ENCODE measurements at regions not wholly inside any gene's neighbourhood (a gene's known extent, or its start where the extent isn't known, plus 50 kb on each side); places are given as distances from the start of the nearest gene placed in this dataset.

- no peak for DNase-seq (ENCODE audit: low read depth, low spot score)
These were observed 106.7 kb upstream of the CPEB4 start for GRCh38 chr5:173781432-173781815.

GRCh38 chr5:173781816-173782670 is 106.1 kb upstream of the CPEB4 start:
- no peak for DNase-seq (ENCODE audit: low read depth, low spot score)

- no peak for DNase-seq (ENCODE audit: low read depth, low spot score)
These were observed 105.5 kb upstream of the CPEB4 start for GRCh38 chr5:173782671-173783101.

- DNase-seq (ENCODE audit: low read depth, low spot score), result no peak
These were observed 104.8 kb upstream of the CPEB4 start for GRCh38 chr5:173783371-173783770.

GRCh38 chr5:173785400-173785799 is 102.7 kb upstream of the CPEB4 start:
- no peak for DNase-seq (ENCODE audit: low read depth, low spot score)

GRCh38 chr5:173785866-173786265 is 102.3 kb upstream of the CPEB4 start:
- no peak for DNase-seq (ENCODE audit: low read depth, low spot score)

GRCh38 chr5:173786286-173787187 is 101.6 kb upstream of the CPEB4 start:
- DNase-seq (ENCODE audit: low read depth, low spot score), result no peak

- DNase-seq (ENCODE audit: low read depth, low spot score), result no peak
These were observed 98.9 kb upstream of the CPEB4 start for GRCh38 chr5:173789031-173789920.

GRCh38 chr5:173790177-173790719 is 97.9 kb upstream of the CPEB4 start:
- DNase-seq (ENCODE audit: low read depth, low spot score), result no peak

- DNase-seq (ENCODE audit: low read depth, low spot score), result no peak
These were observed 97.2 kb upstream of the CPEB4 start for GRCh38 chr5:173790836-173791546.

- DNase-seq (ENCODE audit: low read depth, low spot score), result no peak
These were observed 96.3 kb upstream of the CPEB4 start for GRCh38 chr5:173791878-173792277.

GRCh38 chr5:173792781-173793547 is 95.2 kb upstream of the CPEB4 start:
- DNase-seq (ENCODE audit: low read depth, low spot score), result no peak

GRCh38 chr5:173793648-173794548 is 94.3 kb upstream of the CPEB4 start:
- DNase-seq (ENCODE audit: low read depth, low spot score), result no peak

- no peak for DNase-seq (ENCODE audit: low read depth, low spot score)
These were observed 93.2 kb upstream of the CPEB4 start for GRCh38 chr5:173794901-173795416.

GRCh38 chr5:173795601-173796000 is 92.5 kb upstream of the CPEB4 start:
- DNase-seq (ENCODE audit: low read depth, low spot score), result no peak

GRCh38 chr5:173796721-173797495 is 91.2 kb upstream of the CPEB4 start:
- no peak for DNase-seq (ENCODE audit: low read depth, low spot score)

GRCh38 chr5:173798127-173798810 is 89.9 kb upstream of the CPEB4 start:
- DNase-seq (ENCODE audit: low read depth, low spot score), result no peak

Data from iPS DF 19.7 (cell line).